Astrocyte of the cerebellum (primary cell): ENCODE measurements at regions not wholly inside any gene's neighbourhood (a gene's known extent, or its start where the extent isn't known, plus 50 kb on each side); places are given as distances from the start of the nearest gene placed in this dataset.

Experiments used
- DNase-seq: peaks from one replicate; pipeline ENCODE4 v3.0.0-alpha.2; 2011; ENCODE audit warnings: low read depth
- H3K4me3 ChIP-seq: 2 replicates; pipeline ENCODE4 v1.5.1; 2011; ENCODE audit warnings: mild to moderate bottlenecking, low read depth, low read length, moderate library complexity
- in situ Hi-C: cut with HindIII; loops from 2 replicates; pipeline ENCODE4 v1.10.0; 2017; ENCODE audit warnings: low sequenced_read_pairs
- TF ChIP-seq, protein P1 (sequence below): IDR thresholded peaks from 2 replicates; pipeline ENCODE4 v1.5.1; 2012; ENCODE audit warnings: low read length, low read depth, moderate library complexity, mild to moderate bottlenecking; ENCODE audit errors: missing control alignments

DNA sequence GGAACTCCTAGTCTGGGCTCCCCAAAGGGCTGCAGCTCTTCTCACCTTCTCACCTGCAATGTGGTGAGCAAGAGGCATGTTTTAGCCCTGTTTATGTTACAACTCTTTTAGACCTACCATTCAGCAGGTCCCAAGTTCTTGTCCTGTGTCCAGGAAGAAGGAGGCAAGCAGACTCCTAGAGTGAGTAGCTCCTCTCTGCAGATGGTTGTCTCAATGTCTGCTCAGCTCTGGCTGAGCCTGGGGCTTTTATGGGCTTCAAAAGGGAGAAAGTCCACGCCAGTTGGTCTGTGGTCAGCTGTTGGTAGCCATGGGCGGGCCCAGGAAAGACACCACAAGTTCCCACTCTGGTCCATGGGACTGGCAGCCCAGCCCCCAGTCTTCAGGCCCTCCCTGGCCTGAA, 148.1 kb upstream of the HS6ST1 start:
- no peak overlapping the region for H3K4me3 ChIP-seq
- TF ChIP-seq, protein P1, sequence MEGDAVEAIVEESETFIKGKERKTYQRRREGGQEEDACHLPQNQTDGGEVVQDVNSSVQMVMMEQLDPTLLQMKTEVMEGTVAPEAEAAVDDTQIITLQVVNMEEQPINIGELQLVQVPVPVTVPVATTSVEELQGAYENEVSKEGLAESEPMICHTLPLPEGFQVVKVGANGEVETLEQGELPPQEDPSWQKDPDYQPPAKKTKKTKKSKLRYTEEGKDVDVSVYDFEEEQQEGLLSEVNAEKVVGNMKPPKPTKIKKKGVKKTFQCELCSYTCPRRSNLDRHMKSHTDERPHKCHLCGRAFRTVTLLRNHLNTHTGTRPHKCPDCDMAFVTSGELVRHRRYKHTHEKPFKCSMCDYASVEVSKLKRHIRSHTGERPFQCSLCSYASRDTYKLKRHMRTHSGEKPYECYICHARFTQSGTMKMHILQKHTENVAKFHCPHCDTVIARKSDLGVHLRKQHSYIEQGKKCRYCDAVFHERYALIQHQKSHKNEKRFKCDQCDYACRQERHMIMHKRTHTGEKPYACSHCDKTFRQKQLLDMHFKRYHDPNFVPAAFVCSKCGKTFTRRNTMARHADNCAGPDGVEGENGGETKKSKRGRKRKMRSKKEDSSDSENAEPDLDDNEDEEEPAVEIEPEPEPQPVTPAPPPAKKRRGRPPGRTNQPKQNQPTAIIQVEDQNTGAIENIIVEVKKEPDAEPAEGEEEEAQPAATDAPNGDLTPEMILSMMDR, result no peak
- in situ Hi-C loops, result no loop called here
- DNase-seq, result no peak

DNA sequence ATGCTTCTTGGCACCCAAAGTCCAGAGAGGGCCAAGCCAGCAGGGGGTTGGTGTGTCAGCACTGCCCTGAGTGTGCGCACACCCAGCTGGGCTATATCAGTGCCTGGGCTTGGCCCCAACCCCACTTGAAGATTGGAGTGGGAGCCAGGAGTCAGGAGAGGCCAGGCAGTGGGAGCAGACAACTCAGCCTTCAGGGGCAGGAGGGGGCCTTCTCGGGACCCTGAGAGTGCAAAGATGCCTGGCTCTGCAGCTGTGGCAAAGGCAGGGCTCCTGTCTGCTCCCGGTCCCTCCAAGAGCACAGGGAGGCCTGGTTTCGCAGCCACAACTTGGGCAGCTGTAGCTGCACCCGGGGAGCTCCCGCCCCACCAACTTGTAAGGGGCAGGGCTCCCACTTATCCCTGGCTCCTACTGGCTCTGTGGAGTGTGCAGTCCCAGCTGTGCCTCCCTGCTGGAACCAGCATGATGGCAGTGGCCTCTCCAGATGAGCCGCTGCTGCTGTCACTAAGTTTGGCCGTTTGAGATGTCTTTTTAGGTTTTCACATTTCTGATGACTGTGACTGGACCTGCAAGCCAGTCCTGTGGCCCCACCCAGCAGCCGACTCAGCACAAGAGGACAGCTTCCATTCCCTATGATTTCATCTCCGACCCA, 148.8 kb upstream of the HS6ST1 start:
- in situ Hi-C loops, result no loop called here
- TF ChIP-seq, protein P1, result no peak
- DNase-seq, result no peak
- no peak overlapping the region for H3K4me3 ChIP-seq

GRCh38 chr2:128468186-128468920, 149.7 kb upstream of the HS6ST1 start:
- DNase-seq, result no peak
- in situ Hi-C loops, result no loop called here
- H3K4me3 ChIP-seq, result no peak overlapping the region
- TF ChIP-seq, protein P1, result no peak

DNA sequence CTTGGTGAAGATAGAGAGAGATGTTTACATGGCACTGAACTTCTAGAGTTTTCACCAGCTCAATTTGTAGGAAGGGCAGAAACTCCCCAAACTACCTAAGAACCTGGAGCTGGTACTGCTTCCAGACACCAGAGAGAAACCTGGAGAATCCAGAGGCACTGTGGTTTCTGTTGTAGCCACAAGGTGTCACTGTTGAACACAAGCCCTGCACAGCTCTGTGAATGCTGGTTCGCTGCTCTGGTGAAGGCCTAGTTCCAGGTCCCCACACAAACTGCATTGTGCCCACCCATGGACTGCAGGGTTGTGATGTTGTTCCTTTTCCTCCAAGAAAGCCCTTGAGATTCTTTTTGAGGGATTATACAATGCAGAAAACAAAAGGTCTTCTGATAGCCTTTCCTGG, 150.5 kb upstream of the HS6ST1 start:
- in situ Hi-C loops, result no loop called here
- H3K4me3 ChIP-seq, result no peak overlapping the region
- no peak for DNase-seq
- TF ChIP-seq, protein P1, result no peak

- H3K4me3 ChIP-seq, result no peak overlapping the region
- no peak for DNase-seq
- in situ Hi-C loops, result no loop called here
- TF ChIP-seq, protein P1, result no peak
These were observed 151.2 kb upstream of the HS6ST1 start for GRCh38 chr2:128469875-128470274.

GRCh38 chr2:128472789-128473174, 154.1 kb upstream of the HS6ST1 start:
- H3K4me3 ChIP-seq, result no peak overlapping the region
- DNase-seq, result no peak
- TF ChIP-seq, protein P1, result no peak
- in situ Hi-C loops, result no loop called here
